ENCODE measurements at regions not wholly inside any gene's neighbourhood (a gene's known extent, or its start where the extent isn't known, plus 50 kb on each side); places are given as distances from the start of the nearest gene placed in this dataset.

- no peak for TF ChIP-seq CTCF (conservative IDR thresholded peaks at IDR 0.05; ENCODE audit: control insufficient read depth, insufficient read depth, low read depth, low read length)
- no peak overlapping the region for H3K4me3 ChIP-seq (ENCODE audit: control insufficient read depth, low read depth, low read length)
- no peak for DNase-seq (ENCODE audit: low read depth)
These were observed 53.8 kb upstream of the INTU start for GRCh38 chr4:127578967-127579366.

DNA sequence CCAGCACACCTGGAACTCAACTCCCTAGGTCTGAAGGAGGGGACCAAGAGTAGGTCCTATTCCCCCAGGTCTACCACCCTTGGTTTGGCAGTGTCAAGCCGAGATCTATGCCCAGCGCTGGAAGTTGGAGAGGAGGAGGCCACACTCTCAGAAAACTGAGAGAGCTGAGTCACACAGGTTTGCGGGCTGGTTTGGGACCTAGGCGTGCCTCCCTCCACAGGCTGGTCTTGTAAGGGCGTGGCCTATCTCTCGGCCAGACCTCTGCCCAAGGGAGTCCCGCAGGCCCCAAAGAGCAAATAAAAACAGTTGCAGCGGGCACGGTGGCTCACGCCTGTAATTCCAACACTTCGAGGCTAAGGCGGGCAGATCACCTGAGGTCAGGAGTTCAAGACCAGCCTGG is 52.9 kb upstream of the INTU start:
- TF ChIP-seq CTCF (conservative IDR thresholded peaks at IDR 0.05; ENCODE audit: control insufficient read depth, insufficient read depth, low read depth, low read length) = no peak
- H3K4me3 ChIP-seq (ENCODE audit: control insufficient read depth, low read depth, low read length) = no peak overlapping the region
- DNase-seq (ENCODE audit: low read depth) = no peak

DNA sequence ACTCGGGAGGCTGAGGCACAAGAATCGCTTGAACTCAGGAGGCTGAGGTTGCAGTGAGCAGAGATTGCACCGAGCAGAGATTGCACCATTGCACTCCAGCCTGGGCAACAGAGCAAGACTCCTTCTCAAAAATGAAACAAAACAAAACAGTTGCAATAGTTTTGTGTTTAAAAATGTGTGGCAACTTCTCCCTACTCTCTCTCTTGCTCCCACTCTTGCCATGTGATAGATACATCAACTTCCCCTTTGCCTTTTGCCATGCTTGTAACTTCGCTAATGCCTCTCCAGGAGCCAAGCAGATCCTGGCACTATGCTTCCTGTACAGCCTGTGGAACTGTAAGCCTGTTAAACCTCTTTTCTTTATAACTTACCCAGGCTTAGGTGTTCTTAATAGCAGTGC is 52.5 kb upstream of the INTU start:
- H3K4me3 ChIP-seq (ENCODE audit: control insufficient read depth, low read depth, low read length) = no peak overlapping the region
- DNase-seq (ENCODE audit: low read depth) = no peak
- no peak for TF ChIP-seq CTCF (conservative IDR thresholded peaks at IDR 0.05; ENCODE audit: control insufficient read depth, insufficient read depth, low read depth, low read length)

DNA sequence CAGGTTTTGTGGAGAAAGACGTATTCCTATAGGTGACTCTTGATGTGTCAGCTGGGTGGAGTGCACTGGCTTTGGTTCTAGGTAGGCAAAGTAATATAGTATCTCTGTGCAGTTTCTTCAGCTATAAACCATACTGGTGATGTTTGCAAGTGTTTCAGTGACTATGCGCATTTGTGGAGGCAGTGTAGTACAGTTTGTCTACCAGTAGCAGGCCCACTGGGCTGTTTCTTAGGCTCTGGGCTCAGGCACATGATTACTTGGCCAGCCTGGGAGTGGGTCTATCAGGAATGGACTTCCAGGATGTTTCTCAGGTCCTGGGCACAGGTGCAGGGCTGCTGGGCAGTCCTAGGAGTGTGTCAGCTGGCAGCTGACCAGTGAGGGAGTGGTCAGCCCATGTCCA is 51.9 kb upstream of the INTU start:
- H3K4me3 ChIP-seq (ENCODE audit: control insufficient read depth, low read depth, low read length) = no peak overlapping the region
- no peak for DNase-seq (ENCODE audit: low read depth)
- no peak for TF ChIP-seq CTCF (conservative IDR thresholded peaks at IDR 0.05; ENCODE audit: control insufficient read depth, insufficient read depth, low read depth, low read length)
